K562 (cell line): ENCODE measurements at regions not wholly inside any gene's neighbourhood (a gene's known extent, or its start where the extent isn't known, plus 50 kb on each side); places are given as distances from the start of the nearest gene placed in this dataset.

ENCODE experiments used
- ATAC-seq: fragments of 200-7000 bp; cut with Tn5 transposase; 3 replicates; pipeline ENCODE4 v1.9.1; 2020; ENCODE audit warnings: moderate library complexity
- BruUV-seq: library from RNA; stranded (reverse); fragments of 400-500 nt; replicated peaks from 2 replicates; lab custom pipeline; 2021; lab: Mats Ljungman, UMichigan
- CTCF ChIA-PET: fragments of 300-600 bp; formaldehyde crosslinking; extraction: SDS; loops from one replicate; lab custom pipeline; 2021; ENCODE audit warnings: low intra/inter-chr PET ratio; lab: Yijun Ruan, JAX
- POLR2A ChIA-PET: fragments of 300-600, 350-650 bp; sonication (Branson Sonifier 250); formaldehyde crosslinking; extraction: SDS; loops from one replicate; lab custom pipeline; 2021; ENCODE audit warnings: antibody characterized with exemption, inconsistent platforms; lab: Yijun Ruan, JAX
- DNase-seq, 4 experiments: peaks; one replicate each; pipeline versions ENCODE4 v3.0.0 to v3.0.0-alpha.2; 2011 to 2018; ENCODE audit warnings: low spot score in 3 of 4, mixed read lengths in 3 of 4; ENCODE audit errors: extremely low read depth in 1 of 4
- FAIRE-seq: peaks from 2 replicates; lab custom pipeline; 2011; peaks lifted over from hg19 to GRCh38; lab: Jason Lieb, UNC
- H2AFZ ChIP-seq: 2 replicates; pipeline ENCODE4 v1.6.0; 2011; ENCODE audit warnings: low read depth, low read length, control low read depth, inconsistent platforms
- H3K27ac ChIP-seq: fragments of 200-600 bp; 3 replicates; pipeline ENCODE4 v1.8.0; 2011; ENCODE audit warnings: low read depth, mild to moderate bottlenecking, control low read depth, inconsistent platforms, low read length, moderate library complexity, mixed read lengths; ENCODE audit errors: extremely low read depth
- H3K27me3 ChIP-seq, 2 experiments: fragments of 300-600 bp in 1 of 2; 2 replicates in 1 of 2; 3 replicates in 1 of 2; pipeline versions ENCODE4 v1.6.0 to v1.8.0; 2011; ENCODE audit warnings: inconsistent platforms in 2 of 2, low read length in 2 of 2, mild to moderate bottlenecking in 1 of 2, mixed read lengths in 1 of 2, moderate library complexity in 1 of 2; ENCODE audit not compliant: control insufficient read depth in 2 of 2, insufficient read depth in 2 of 2
- H3K36me3 ChIP-seq: fragments of 300-600 bp; 3 replicates; pipeline ENCODE4 v1.8.0; 2011; ENCODE audit warnings: mild to moderate bottlenecking, low read length, inconsistent platforms; ENCODE audit not compliant: control insufficient read depth, insufficient read depth
- H3K4me1 ChIP-seq, 2 experiments: fragments of 200-600 bp in 1 of 2; replicated peaks in 1 of 2; 2 replicates in 1 of 2; 3 replicates in 1 of 2; pipeline versions ENCODE4 v1.5.1 to v1.8.0; 2011; ENCODE audit warnings: inconsistent platforms in 2 of 2, low read length in 2 of 2, mild to moderate bottlenecking in 1 of 2, mixed read lengths in 1 of 2, moderate library complexity in 1 of 2; ENCODE audit not compliant: control insufficient read depth in 2 of 2, insufficient read depth in 2 of 2
- H3K4me2 ChIP-seq: 2 replicates; pipeline ENCODE4 v1.6.1; 2011; ENCODE audit warnings: low read length, control low read depth, inconsistent platforms, mixed read lengths; ENCODE audit not compliant: insufficient read depth
- H3K4me3 ChIP-seq: fragments of 200-600 bp; sonication (generic), shearing (Covaris generic); 2 replicates; pipeline ENCODE4 v1.5.1; 2016; ENCODE audit warnings: control low read depth, inconsistent platforms
- H3K79me2 ChIP-seq: fragments of 200-600 bp; 3 replicates; pipeline ENCODE4 v1.8.0; 2011; ENCODE audit warnings: low read length, inconsistent platforms; ENCODE audit not compliant: control insufficient read depth, insufficient read depth
- H3K9ac ChIP-seq, 2 experiments: 2 replicates each; pipeline versions ENCODE4 v1.6.0 to v1.6.1; 2011; ENCODE audit warnings: low read depth in 2 of 2, low read length in 2 of 2, control low read depth in 1 of 2, inconsistent platforms in 1 of 2, mild to moderate bottlenecking in 1 of 2, mixed read lengths in 1 of 2; ENCODE audit not compliant: insufficient read depth in 1 of 2
- H3K9me1 ChIP-seq: one replicate; pipeline ENCODE4 v1.6.0; 2011; ENCODE audit warnings: inconsistent platforms, mild to moderate bottlenecking, low read length, moderate library complexity; ENCODE audit not compliant: control insufficient read depth, insufficient read depth
- H3K9me3 ChIP-seq: replicated peaks from 2 replicates; pipeline ENCODE4 v1.5.1; 2011; ENCODE audit warnings: low read depth, low read length, inconsistent platforms; ENCODE audit not compliant: control insufficient read depth, insufficient read depth
- H4K20me1 ChIP-seq: replicated peaks from 2 replicates; pipeline ENCODE4 v1.6.1; 2011; ENCODE audit warnings: low read length, inconsistent platforms, mixed read lengths; ENCODE audit not compliant: control insufficient read depth, insufficient read depth
- HSF4 ChIP-seq: fragments of 250-450 bp; sonication (Bioruptor Pico); IDR thresholded peaks from 2 replicates; pipeline ENCODE4 v2.1.2; 2022; ENCODE audit warnings: mild to moderate bottlenecking, moderate library complexity, borderline replicate concordance
- KDM4B ChIP-seq, 2 experiments: fragments of 450-650 bp in 1 of 2; sonication (generic) in 1 of 2; IDR thresholded peaks; 2 replicates each; pipeline ENCODE4 v1.6.1; 2016 to 2017; ENCODE audit warnings: borderline replicate concordance in 2 of 2, antibody characterized with exemption in 1 of 2, low read depth in 1 of 2, mild to moderate bottlenecking in 1 of 2
- PHF20 ChIP-seq: fragments of 450-650 bp; IDR thresholded peaks from 2 replicates; pipeline ENCODE4 v1.6.1; 2018; ENCODE audit not compliant: partially characterized antibody
- PREB ChIP-seq: sonication (generic); formaldehyde crosslinking; IDR thresholded peaks from 2 replicates; pipeline ENCODE4 v1.8.1; 2023; ENCODE audit warnings: mild to moderate bottlenecking, missing genetic modification reagents
- ZNF133 ChIP-seq: fragments of 250-450 bp; sonication (Bioruptor Pico); IDR thresholded peaks from 2 replicates; pipeline ENCODE4 v1.4.0; 2020; ENCODE audit warnings: mild to moderate bottlenecking
- ZNF512 ChIP-seq: IDR thresholded peaks from 2 replicates; pipeline ENCODE4 v1.6.1; 2016; ENCODE audit warnings: missing genetic modification characterization, missing compliant biosample characterization
- WGBS: fragments of 100-300 bp; shearing (Covaris generic); methylation state at CpG from one replicate; pipeline ENCODE4 v1.1.6; 2016; ENCODE audit warnings: low coverage, mixed read lengths; ENCODE audit not compliant: insufficient coverage; ENCODE audit errors: missing lambda C conversion rate; 5-methylcytosine and 5-hydroxymethylcytosine counted together
- in situ Hi-C: fragments of 300-500 bp; cut with MboI; formaldehyde crosslinking; loops from 4 replicates; pipeline ENCODE4 v1.15.0; 2018; ENCODE audit warnings: inconsistent platforms, mixed read lengths
- intact Hi-C: fragments of 100-400 bp; cut with micrococcal nuclease; formaldehyde crosslinking; loops from 2 replicates; pipeline ENCODE4 v1.14.2; 2022

GRCh38 chr11:103596315-103596714, 440.1 kb upstream of the DDI1 start:
- no peaks in the 10 kb centered on the region for H3K9me3 ChIP-seq
- no peak overlapping the region for H2AFZ ChIP-seq
- no peak overlapping the region for H3K9ac ChIP-seq
- no peak overlapping the region for H3K27ac ChIP-seq
- H3K4me2 ChIP-seq, result no peak overlapping the region
- no peaks in the 10 kb centered on the region for H4K20me1 ChIP-seq
- H3K36me3 ChIP-seq, result no peaks in the 10 kb centered on the region
- in situ Hi-C loops, result no loop called here
- no peaks in the 10 kb centered on the region for H3K79me2 ChIP-seq
- ChIA-PET CTCF (interaction anchor here (0.6 kb wide), 1 partner anchor 13 kb away, joined by 3 read pairs; no protein-coding TSS in a partner anchor), POLR2A (interaction anchor here (0.6 kb wide), 1 partner anchor 594 kb away, joined by 3 read pairs; no protein-coding TSS in a partner anchor)
- WGBS, result 0% methylated on average over 3 of the region's 3 CpGs
- FAIRE-seq (no peak), ATAC-seq (no peak), DNase-seq (no peak)
- no peaks in the 10 kb centered on the region for H3K4me1 ChIP-seq
- TF ChIP-seq KDM4B (IDR thresholded peaks at IDR 0.05; ENCODE audit: borderline replicate concordance in 2 of 2, low read depth in 1 of 2) (no peak), HSF4 (no peak), PREB (CRISPR knock-in tag) (no peak), PHF20 (no peak), ZNF512 (tag) (no peak), ZNF133 (CRISPR knock-in tag) (no peak)
- no peaks in the 10 kb centered on the region for H3K27me3 ChIP-seq
- intact Hi-C loops, result no loop called here
- no peak overlapping the region for H3K4me3 ChIP-seq
- BruUV-seq, result no TSS peak
- no peaks in the 10 kb centered on the region for H3K9me1 ChIP-seq
